NB4 (cell line): ENCODE measurements at regions not wholly inside any gene's neighbourhood (a gene's known extent, or its start where the extent isn't known, plus 50 kb on each side); places are given as distances from the start of the nearest gene placed in this dataset.

Experiments
- CTCF ChIP-seq: IDR thresholded peaks from one replicate; pipeline ENCODE4 v1.5.1; 2012; ENCODE audit warnings: low read depth, low read length
- MYC ChIP-seq: IDR thresholded peaks from 2 replicates; pipeline ENCODE4 v1.6.1; 2011; ENCODE audit warnings: low read depth, low read length
- POLR2A ChIP-seq: IDR thresholded peaks from 2 replicates; pipeline ENCODE4 v1.6.1; 2011; ENCODE audit warnings: mild to moderate bottlenecking; ENCODE audit not compliant: insufficient read length; ENCODE audit errors: extremely low read depth

GRCh38 chrX:128582036-128582435, 529.8 kb upstream of the ACTRT1 start:
- no peak for TF ChIP-seq CTCF
- no peak for TF ChIP-seq POLR2A
- TF ChIP-seq MYC = no peak
